ENCODE measurements at regions not wholly inside any gene's neighbourhood (a gene's known extent, or its start where the extent isn't known, plus 50 kb on each side); places are given as distances from the start of the nearest gene placed in this dataset.
A peak's percentile ranks its signal among the peaks of the same experiment; 100 is the strongest.

- Mint-ChIP-seq H3K36me3 (ENCODE audit: low read depth) (peaks cover 26% of the 10 kb centered on the region), H3K27me3 (ENCODE audit: low read depth, poor library complexity) (no peaks in the 10 kb centered on the region), H3K27ac (no peak overlapping the region), H3K4me3 (no peak overlapping the region), H3K4me1 (peaks cover 66% of the 10 kb centered on the region), H3K9me3 (peaks cover 40% of the 10 kb centered on the region)
- no peak for DNase-seq
- TF ChIP-seq CTCF (IDR thresholded peaks at IDR 0.05), result no peak
These were observed 782.7 kb downstream of the UQCRFS1 start for GRCh38 chr19:28430214-28430613.

GRCh38 chr19:28429356-28429755 lies 783.6 kb downstream of the UQCRFS1 start:
- TF ChIP-seq CTCF (IDR thresholded peaks at IDR 0.05), result no peak
- peaks cover 18% of the 10 kb centered on the region for H3K36me3 Mint-ChIP-seq (ENCODE audit: low read depth)
- H3K4me3 Mint-ChIP-seq, result no peak overlapping the region
- peaks cover 31% of the 10 kb centered on the region for H3K9me3 Mint-ChIP-seq
- no peaks in the 10 kb centered on the region for H3K27me3 Mint-ChIP-seq (ENCODE audit: low read depth, poor library complexity)
- H3K4me1 Mint-ChIP-seq, result peaks cover 74% of the 10 kb centered on the region
- no peak for DNase-seq
- peak overlapping the region; percentile 54 for H3K27ac Mint-ChIP-seq

- H3K36me3 Mint-ChIP-seq (ENCODE audit: low read depth), result peaks cover 12% of the 10 kb centered on the region
- H3K9me3 Mint-ChIP-seq, result peaks cover 26% of the 10 kb centered on the region
- H3K4me3 Mint-ChIP-seq, result no peak overlapping the region
- no peak for DNase-seq
- peaks cover 80% of the 10 kb centered on the region for H3K4me1 Mint-ChIP-seq
- TF ChIP-seq CTCF (IDR thresholded peaks at IDR 0.05), result no peak
- H3K27ac Mint-ChIP-seq, result peak overlapping the region; percentile 54
- no peaks in the 10 kb centered on the region for H3K27me3 Mint-ChIP-seq (ENCODE audit: low read depth, poor library complexity)
These were observed 784.1 kb downstream of the UQCRFS1 start for GRCh38 chr19:28428663-28429348.

- Mint-ChIP-seq H3K4me3 (no peak overlapping the region), H3K36me3 (ENCODE audit: low read depth) (peaks cover 5% of the 10 kb centered on the region), H3K27me3 (ENCODE audit: low read depth, poor library complexity) (no peaks in the 10 kb centered on the region), H3K27ac (peak overlapping the region; percentile 50), H3K4me1 (peaks cover 82% of the 10 kb centered on the region), H3K9me3 (peaks cover 13% of the 10 kb centered on the region)
- no peak for TF ChIP-seq CTCF (IDR thresholded peaks at IDR 0.05)
- DNase-seq, result no peak
These were observed 785.4 kb downstream of the UQCRFS1 start for GRCh38 chr19:28427376-28428083.

- peaks cover 6% of the 10 kb centered on the region for H3K9me3 Mint-ChIP-seq
- no peaks in the 10 kb centered on the region for H3K36me3 Mint-ChIP-seq (ENCODE audit: low read depth)
- no peaks in the 10 kb centered on the region for H3K27me3 Mint-ChIP-seq (ENCODE audit: low read depth, poor library complexity)
- no peak for TF ChIP-seq CTCF (IDR thresholded peaks at IDR 0.05)
- H3K27ac Mint-ChIP-seq, result peak overlapping the region; percentile 98
- peak; percentile 24 for DNase-seq
- no peak overlapping the region for H3K4me3 Mint-ChIP-seq
- H3K4me1 Mint-ChIP-seq, result peaks cover 82% of the 10 kb centered on the region
These were observed 786.2 kb downstream of the UQCRFS1 start for GRCh38 chr19:28426730-28427225.
